ENCODE measurements at regions not wholly inside any gene's neighbourhood (a gene's known extent, or its start where the extent isn't known, plus 50 kb on each side); places are given as distances from the start of the nearest gene placed in this dataset.

DNA sequence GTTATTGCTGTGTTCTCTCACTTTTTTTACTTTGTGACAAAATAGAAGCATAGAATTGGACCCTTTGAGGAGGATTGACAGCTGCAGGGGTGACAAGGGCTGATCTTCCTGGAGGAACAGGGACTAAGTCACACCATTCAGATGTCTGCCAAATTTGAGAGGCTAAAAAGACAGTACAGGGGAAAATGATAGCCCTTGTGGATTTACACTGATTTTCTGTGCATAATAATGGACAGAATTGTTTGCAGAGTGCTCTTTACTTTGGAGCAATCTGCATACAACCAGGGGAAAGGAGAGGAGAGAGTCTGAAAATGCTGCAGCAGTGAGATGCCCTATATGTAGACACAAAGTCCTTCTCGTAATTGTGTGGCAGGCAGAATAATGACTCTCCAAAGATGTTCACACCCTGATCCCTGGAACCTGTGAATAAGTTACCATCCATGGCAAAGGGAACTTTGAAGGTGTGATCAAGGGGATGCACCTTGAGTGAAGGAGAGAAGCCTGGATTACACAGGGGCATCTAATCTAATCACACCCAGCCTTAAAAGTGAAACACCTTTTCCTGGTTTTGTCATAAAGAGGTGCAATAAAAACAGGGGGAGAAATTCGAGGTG, 221.4 kb upstream of the CPHXL start:
- TF ChIP-seq, protein P1, sequence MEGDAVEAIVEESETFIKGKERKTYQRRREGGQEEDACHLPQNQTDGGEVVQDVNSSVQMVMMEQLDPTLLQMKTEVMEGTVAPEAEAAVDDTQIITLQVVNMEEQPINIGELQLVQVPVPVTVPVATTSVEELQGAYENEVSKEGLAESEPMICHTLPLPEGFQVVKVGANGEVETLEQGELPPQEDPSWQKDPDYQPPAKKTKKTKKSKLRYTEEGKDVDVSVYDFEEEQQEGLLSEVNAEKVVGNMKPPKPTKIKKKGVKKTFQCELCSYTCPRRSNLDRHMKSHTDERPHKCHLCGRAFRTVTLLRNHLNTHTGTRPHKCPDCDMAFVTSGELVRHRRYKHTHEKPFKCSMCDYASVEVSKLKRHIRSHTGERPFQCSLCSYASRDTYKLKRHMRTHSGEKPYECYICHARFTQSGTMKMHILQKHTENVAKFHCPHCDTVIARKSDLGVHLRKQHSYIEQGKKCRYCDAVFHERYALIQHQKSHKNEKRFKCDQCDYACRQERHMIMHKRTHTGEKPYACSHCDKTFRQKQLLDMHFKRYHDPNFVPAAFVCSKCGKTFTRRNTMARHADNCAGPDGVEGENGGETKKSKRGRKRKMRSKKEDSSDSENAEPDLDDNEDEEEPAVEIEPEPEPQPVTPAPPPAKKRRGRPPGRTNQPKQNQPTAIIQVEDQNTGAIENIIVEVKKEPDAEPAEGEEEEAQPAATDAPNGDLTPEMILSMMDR (IDR thresholded peaks at IDR 0.05; ENCODE audit: low read depth, low read length) = no peak
- TF ChIP-seq EZH2phosphoT487 (IDR thresholded peaks at IDR 0.05; ENCODE audit: low read depth) = no peak

Data from OCI-LY3 (cell line).